ENCODE measurements at regions not wholly inside any gene's neighbourhood (a gene's known extent, or its start where the extent isn't known, plus 50 kb on each side); places are given as distances from the start of the nearest gene placed in this dataset.
A peak's percentile ranks its signal among the peaks of the same experiment; 100 is the strongest.

DNA sequence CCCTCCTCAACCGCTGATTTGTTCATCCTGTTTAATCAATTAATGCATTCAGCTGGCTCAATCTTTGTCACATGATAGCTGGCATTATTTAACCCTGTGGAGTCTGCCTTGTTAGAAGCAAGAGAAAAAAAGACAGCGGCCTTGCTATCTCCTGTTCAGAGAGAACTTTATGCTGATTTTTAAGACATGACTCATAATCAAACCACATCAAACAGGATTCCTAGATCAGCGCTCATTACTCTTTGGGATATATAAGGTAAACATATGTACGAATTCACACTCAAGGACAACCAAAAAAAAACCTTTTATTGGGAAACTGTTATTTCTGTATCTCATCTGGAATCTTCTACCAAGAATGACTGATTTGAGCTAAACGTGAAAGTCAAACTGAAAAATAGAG is 195.1 kb downstream of the C1D start:
- peak; percentile 27 to 35 for DNase-seq (ENCODE audit: low read depth in 2 of 2)

DNA sequence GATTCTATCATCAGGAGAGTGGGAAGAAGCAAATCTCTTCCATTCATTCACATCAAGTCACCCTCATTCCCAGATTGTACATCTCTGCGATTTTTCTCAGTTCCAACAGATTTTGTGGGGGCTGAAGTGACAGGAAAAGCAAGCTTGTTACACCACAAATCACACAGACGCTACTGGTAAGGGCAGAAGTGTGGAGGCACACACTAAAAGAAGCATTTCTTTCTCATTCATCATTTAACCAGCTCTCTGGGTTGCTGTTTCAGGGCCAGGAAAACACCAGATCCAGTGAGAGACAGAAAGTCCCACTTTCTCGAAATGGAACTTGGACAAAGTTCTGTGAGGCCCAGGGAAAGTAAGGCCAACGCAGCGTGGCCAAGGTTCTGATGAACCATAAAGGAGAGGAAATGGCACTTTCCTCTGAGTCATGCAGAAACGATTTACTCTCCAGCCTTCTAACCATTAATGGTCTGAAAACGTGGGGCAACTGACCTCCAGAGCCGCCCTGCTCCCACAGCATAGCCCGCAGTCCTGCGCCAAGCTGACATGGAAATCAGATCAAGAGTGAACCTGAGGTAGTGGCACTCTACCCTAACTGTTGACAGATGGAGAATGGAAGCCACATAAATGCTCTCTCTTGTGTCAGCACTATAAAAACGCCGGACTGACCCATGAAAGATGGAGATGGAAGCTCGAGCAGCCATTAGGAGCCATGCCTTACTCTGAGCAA is 191.0 kb downstream of the C1D start:
- DNase-seq (ENCODE audit: low read depth in 2 of 2): peak; percentile 23 to 26

DNA sequence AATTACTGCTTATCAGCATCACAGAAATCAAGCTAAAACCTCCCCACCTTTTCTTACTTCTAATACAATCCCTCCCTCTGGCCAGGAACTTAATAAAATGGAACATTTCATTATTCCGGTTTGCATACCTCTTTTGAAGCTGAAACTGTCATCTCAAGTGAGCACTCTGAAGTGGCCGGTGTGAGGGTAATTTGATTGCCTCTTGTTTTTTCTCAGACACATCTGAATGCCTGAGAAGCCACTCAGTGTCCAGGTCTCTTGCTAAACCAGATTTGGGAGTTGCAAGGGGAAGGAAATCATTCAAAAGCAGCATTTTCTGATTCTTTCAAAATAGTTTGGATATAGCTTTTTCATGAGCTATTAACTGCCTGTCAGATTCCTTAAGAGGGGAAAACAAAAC is 190.3 kb downstream of the C1D start:
- no peak for DNase-seq (ENCODE audit: low read depth in 2 of 2)

- no peak for DNase-seq (ENCODE audit: low read depth in 2 of 2)
Measured at GRCh38 chr2:67873916-67874315, 188.9 kb downstream of the C1D start.

GRCh38 chr2:67876176-67876575 is 186.6 kb downstream of the C1D start:
- no peak for DNase-seq (ENCODE audit: low read depth in 2 of 2)

DNA sequence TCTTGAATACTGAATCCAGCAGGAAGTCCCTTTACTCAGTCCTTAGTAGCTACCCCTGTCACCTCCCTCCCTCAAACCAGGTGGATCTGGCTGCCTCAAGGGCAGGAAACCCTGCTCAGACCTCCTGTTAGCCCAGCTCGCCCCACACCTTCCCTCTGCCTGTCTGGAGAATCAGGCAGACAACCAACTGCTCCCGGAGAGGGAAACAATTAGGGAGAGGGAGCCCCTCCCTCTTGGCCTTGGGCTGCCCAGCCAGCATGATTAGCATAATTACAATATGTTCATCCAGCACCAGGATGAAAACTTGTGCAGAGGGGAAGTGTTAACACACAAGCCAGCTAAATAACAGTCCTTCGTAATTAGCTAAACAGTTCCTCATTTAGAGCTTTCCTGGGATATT is 185.5 kb downstream of the C1D start:
- DNase-seq (ENCODE audit: low read depth in 2 of 2): no peak

DNA sequence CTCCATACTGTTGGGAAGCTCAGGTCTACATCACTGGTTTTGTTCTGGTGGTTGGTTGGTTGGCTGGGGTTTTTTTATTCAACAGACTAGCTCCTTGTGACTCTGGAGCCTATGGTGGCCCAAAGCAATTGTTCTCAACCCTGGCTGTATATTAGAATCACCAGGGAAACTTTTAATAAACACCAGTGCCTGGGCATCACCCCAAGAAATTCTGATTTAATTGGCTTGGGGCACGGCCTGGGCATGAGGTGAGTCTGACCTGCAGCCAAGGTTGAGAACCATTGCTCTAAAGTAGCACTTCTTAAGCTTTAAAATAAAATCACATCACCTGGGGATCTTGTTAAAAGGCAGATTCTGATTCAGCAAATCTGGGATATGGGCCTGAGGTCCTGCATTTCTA is 184.1 kb downstream of the C1D start:
- DNase-seq (ENCODE audit: low read depth in 2 of 2): no peak

DNA sequence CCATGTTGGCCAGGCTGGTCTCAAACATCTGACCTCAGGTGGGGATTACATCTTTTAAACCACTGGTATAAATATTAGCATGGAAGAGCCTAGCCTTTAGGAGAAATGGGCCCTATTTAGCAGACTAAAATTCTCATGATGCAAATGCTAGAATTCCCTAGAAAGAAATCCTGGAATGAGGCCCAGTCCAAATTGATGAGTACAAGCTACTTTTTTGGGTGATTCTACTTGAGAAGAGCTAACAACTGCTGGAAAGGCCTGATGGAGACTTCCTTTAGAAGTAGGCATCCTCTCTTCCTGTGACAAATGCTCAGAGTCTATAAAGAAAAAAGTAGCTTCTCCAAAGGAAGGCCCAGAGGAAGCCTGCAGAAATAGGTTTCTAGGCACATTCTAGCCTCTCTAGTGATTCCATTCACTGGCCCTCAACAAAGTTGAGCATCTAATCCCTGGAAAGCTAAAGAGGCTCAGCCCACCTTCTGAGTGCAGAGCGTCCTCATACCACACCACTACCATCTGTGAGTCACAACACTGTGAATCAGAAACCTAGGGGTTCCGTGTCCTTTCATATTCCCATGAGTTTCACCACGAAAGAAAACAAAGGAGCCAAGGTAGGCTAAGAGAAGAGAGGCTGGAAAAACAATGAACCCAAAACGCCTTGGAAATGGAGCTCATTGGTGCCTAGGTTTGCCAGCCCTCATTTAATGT is 183.1 kb downstream of the C1D start:
- no peak for DNase-seq (ENCODE audit: low read depth in 2 of 2)

- DNase-seq (ENCODE audit: low read depth in 2 of 2): peak in 1 of 2 experiments; percentile 25
Measured at GRCh38 chr2:67880291-67880761, 182.5 kb downstream of the C1D start.

DNA sequence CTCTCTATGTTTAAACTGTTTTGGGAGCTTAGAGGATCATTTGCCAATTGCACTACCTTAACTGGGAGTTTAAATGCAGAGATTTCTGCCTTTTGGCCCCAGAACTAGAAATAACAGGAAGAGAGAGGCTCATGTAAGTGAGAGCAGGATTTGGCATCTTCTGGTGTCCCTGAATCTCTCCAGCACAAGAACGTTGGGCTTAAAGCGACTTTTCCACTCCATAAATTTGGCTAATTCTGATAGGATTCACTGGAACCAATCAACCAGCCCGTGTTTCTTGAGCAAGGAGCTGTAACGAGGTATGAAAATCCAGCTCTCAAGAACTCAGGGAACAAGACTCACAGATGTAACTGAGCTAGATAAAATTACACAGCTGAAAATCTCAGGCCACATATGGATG is 181.0 kb downstream of the C1D start:
- no peak for DNase-seq (ENCODE audit: low read depth in 2 of 2)

DNA sequence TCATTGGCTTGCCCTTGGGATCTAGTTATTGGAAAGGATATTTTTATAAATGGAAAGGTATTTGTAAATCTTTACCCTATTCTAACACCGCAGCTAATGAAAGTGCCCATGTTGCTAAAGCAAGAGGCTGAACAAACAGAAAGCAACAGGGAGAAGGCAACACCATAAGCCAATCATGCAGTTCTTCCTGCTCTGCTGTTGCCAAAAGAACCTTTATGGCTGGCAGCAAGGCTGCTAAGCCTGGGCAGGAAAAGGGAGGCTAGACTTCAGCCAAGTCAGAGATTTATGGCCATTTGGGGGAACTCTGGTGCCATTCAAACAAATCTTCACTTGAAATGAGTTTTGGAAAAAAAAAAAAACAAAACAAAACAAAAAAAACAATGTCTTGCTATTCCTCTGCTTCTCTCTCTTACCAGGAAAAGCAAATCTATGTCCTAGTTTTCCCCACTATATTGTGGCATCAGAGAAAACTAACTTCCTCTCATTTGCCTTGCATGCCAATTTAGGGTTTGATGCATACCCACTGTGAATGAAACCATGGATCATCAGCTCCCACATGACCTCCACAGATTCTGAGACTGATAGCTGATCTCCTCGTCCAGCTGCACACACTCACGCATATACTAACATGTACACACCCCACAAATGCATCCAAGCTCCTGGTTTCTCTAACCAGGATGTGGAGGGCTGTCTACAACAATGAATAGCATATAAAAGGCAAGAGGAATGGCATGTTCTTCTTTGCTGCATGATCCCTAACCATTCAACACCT is 179.3 kb downstream of the C1D start:
- no peak for DNase-seq (ENCODE audit: low read depth in 2 of 2)

DNA sequence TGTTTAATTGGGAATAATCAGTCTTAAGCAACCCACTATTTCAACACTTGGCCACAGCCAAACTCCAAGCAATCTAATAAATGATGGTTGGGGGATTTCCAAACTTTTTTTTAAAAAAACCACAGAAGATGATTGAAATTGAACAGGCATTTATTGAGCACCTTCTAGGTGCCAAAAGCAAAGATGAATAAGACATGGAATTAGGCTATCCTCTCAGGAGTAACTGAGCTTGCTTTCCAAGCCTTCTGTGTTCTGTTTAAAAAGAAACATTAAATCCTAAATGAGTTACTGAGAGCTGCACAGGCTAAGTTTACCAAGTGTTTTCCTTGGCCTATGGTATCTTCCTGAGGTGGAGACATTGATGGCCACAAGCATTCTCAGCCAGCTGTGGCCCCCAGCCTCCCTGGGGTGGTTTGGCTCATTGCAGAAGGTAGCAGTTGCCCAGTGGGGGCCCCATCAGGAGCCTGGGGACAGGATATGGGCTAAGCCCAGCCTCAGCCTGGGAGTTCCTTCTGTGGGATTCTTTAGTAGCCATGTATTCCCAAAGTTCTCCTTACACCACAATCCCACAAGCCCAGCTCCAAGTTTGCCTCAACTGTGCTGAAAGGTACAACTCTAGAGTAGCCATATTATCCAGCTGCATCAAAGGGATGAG is 174.3 kb downstream of the C1D start:
- DNase-seq (ENCODE audit: low read depth in 2 of 2): no peak

GRCh38 chr2:67889056-67889455 is 173.7 kb downstream of the C1D start:
- no peak for DNase-seq (ENCODE audit: low read depth in 2 of 2)

DNA sequence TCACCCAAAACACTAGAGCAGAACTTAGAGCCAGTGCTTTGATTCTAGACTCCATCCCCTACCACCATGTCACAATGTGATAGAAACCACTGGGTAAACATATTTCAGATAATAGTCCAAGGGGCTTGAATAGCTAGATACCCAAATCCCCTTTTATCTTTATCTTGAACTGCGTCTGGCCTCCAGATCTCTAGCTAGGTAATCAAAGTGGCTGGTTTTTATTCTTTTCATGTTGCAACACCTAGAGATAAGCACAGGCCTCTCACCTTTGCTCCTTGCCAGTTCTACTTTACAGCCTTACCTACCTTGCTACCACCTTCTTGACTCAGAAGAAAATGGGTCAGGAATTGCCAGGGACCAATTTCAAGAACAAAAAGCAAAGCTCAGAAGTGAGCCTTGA is 171.2 kb downstream of the C1D start:
- no peak for DNase-seq (ENCODE audit: low read depth in 2 of 2)

DNA sequence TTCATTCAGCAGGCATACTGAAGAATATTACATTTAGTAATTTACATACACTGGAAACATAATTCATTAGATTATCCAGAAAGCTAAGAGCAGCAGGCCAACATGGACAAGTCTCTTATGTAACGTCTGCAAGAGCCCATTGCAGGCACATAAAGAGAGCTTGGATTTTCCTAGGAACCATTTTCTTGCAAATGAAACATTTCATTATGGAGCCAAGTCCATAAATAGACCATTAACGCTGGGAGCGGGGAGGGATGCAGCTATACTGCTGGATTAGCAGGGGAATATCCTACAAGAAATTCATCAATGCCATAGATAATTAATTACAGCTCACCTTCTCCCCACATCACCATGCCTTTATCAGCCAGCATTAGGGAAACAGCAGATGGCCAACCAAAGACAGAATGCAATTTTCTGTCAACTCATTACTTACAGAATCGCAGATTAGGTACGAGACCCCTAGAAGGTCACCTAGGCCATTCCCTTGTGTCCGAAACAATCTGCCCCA is 170.4 kb downstream of the C1D start:
- DNase-seq (ENCODE audit: low read depth in 2 of 2): no peak

GRCh38 chr2:67895227-67895941 is 167.4 kb downstream of the C1D start:
- DNase-seq (ENCODE audit: low read depth in 2 of 2): no peak

DNA sequence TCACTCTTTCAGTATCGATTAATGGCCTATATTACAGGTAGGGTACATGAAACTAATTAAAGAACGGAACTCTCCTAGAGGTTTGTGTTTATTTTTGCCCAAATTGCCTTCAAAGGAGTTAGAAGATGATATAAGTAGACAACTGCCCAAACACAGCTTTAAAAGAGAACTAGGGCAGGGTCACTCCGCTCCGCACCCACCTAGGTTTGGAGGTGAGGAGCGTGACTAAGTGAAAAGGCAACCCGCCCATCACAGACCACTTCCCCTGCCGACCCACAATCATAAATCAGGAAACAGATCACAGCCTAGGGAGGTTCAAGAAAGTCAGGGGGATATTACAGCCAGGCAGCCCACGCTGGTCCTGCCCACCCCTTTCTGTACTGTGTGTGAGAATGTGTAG is 166.7 kb downstream of the C1D start:
- DNase-seq (ENCODE audit: low read depth in 2 of 2): no peak

DNA sequence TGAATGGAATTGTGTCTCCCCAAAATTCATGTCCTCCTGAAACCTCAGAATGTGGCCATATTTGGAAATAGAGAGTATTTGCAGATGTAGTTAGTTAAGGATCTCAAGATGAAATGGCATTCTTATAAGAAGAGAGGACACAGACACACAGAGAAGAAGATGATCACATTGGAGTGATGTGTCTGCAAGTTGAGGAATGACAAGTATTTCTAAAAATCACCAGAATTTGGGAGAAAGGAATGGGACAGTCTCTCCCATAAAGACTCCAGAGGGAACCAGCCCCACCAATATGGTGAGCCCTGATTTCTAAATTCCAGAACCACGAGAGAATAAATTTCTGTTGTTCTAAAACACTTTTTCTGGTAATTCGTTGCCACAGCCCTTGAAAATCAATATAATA is 166.3 kb downstream of the C1D start:
- DNase-seq (ENCODE audit: low read depth in 2 of 2): no peak

- DNase-seq (ENCODE audit: low read depth in 2 of 2): no peak
Measured at GRCh38 chr2:67898595-67898994, 164.2 kb downstream of the C1D start.

DNA sequence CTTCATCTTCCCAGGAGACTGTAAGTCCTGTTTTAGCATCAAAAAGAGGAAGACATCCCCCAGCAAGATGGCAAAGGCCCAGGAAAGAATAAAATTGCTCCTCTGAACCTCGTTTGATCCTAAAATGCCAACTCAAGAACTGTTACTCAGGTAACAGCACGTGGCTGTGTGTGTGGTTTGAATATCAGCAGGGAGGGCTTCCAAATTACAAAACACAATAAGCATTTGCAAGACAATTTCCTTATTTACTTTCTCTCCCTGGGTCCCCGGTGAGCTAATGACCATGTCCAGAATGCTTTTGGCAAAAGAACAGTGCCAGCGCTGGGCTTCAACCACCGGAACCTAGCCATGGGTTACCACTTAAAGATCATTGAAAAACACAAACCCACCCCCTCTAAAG is 163.6 kb downstream of the C1D start:
- no peak for DNase-seq (ENCODE audit: low read depth in 2 of 2)

DNA sequence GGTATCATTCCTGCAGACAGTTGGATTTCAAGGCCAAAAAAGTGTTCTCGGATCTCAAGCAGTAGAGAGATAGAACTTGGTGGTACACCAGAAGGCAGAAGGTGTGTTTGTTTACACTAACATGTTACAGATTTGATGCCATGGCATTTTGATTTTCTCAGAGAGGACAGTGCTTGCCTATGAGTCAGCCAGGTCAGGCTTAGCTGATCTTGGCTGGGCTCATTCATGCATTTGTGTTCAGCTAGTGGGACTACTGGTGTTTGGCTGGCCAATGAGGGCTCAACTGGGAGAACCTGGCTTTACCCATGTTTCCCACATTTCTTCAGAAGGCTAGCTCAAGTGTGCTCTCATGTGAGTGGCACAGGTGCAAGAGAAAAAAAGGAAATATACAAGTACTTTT is 162.0 kb downstream of the C1D start:
- DNase-seq (ENCODE audit: low read depth in 2 of 2): no peak
